Stimulated activated CD8-positive, alpha-beta memory T cell treated with anti-CD3 and anti-CD28 coated beads, Interleukin-12 subunit alpha, Interleukin-12 subunit beta, amount 100 ng/mL, for 4 hours (primary cell): ENCODE measurements at regions not wholly inside any gene's neighbourhood (a gene's known extent, or its start where the extent isn't known, plus 50 kb on each side); places are given as distances from the start of the nearest gene placed in this dataset.

Experiments used
- DNase-seq: peaks from one replicate; pipeline ENCODE4 v3.0.0-alpha.2; 2020; ENCODE audit warnings: low read depth

- no peak for DNase-seq
Observed at GRCh38 chr10:44822349-44822748, 88.8 kb upstream of the TMEM72 start.

- DNase-seq, result no peak
Observed at GRCh38 chr10:44822966-44823365, 88.2 kb upstream of the TMEM72 start.

GRCh38 chr10:44824607-44825006 lies 86.5 kb upstream of the TMEM72 start:
- DNase-seq, result no peak

GRCh38 chr10:44827431-44828006 lies 83.6 kb upstream of the TMEM72 start:
- no peak for DNase-seq

- no peak for DNase-seq
Observed at GRCh38 chr10:44828508-44829142, 82.5 kb upstream of the TMEM72 start.

GRCh38 chr10:44829426-44829825 lies 81.7 kb upstream of the TMEM72 start:
- DNase-seq, result no peak

GRCh38 chr10:44830022-44830421 lies 81.1 kb upstream of the TMEM72 start:
- no peak for DNase-seq

- no peak for DNase-seq
Observed at GRCh38 chr10:44831581-44831980, 79.6 kb upstream of the TMEM72 start.

- DNase-seq, result no peak
Observed at GRCh38 chr10:44832595-44833390, 78.3 kb upstream of the TMEM72 start.

GRCh38 chr10:44834131-44834530 lies 77.0 kb upstream of the TMEM72 start:
- DNase-seq, result no peak

GRCh38 chr10:44835300-44835699 lies 75.8 kb upstream of the TMEM72 start:
- DNase-seq, result no peak

- no peak for DNase-seq
Observed at GRCh38 chr10:44843484-44843883, 67.7 kb upstream of the TMEM72 start.

GRCh38 chr10:44845361-44846175 lies 65.6 kb upstream of the TMEM72 start:
- DNase-seq, result no peak

GRCh38 chr10:44847110-44847509 lies 64.0 kb upstream of the TMEM72 start:
- DNase-seq, result no peak

- DNase-seq, result no peak
Observed at GRCh38 chr10:44848211-44848610, 62.9 kb upstream of the TMEM72 start.

GRCh38 chr10:44849936-44850335 lies 61.2 kb upstream of the TMEM72 start:
- DNase-seq, result no peak

- no peak for DNase-seq
Observed at GRCh38 chr10:44850356-44850934, 60.7 kb upstream of the TMEM72 start.

- DNase-seq, result no peak
Observed at GRCh38 chr10:44851413-44851812, 59.7 kb upstream of the TMEM72 start.

GRCh38 chr10:44851881-44852280 lies 59.3 kb upstream of the TMEM72 start:
- no peak for DNase-seq

- no peak for DNase-seq
Observed at GRCh38 chr10:44853148-44853734, 57.9 kb upstream of the TMEM72 start.

- DNase-seq, result no peak
Observed at GRCh38 chr10:44853796-44854195, 57.3 kb upstream of the TMEM72 start.
